ENCODE measurements at regions not wholly inside any gene's neighbourhood (a gene's known extent, or its start where the extent isn't known, plus 50 kb on each side); places are given as distances from the start of the nearest gene placed in this dataset.

DNA sequence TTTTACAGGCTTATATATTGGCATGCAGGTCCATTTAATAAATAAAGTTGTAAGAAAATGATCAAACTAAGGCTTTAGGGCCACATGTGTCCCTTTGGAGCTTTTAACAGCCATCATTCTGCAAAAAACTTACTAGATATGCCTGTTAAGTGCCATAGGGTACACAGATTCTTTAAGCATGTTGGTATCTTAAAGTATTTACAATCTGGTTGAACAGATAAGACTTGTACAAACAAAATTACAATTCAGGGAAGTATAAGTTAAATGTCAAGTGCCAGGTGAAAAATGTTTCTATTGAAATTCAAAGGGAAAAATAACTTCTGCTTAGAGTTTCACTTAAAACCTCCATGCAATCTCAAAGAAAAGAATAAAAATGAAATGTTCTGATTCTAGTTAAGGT, 558.4 kb upstream of the ST8SIA4 start:
- TF ChIP-seq SFPQ (IDR thresholded peaks at IDR 0.05; ENCODE audit: low read depth, low read length) (no peak), RFX5 (IDR thresholded peaks at IDR 0.05; ENCODE audit: low read depth, low read length) (no peak), ZNF699 (CRISPR knock-in tag; IDR thresholded peaks at IDR 0.05; ENCODE audit: insufficient replicate concordance) (no peak), NR2C2 (CRISPR knock-in tag; IDR thresholded peaks at IDR 0.05) (no peak), NR2C2 (tag; IDR thresholded peaks at IDR 0.05) (no peak), PHF21A (IDR thresholded peaks at IDR 0.05; ENCODE audit: borderline replicate concordance, low read depth) (no peak)
- TF ChIP-seq, protein P1, sequence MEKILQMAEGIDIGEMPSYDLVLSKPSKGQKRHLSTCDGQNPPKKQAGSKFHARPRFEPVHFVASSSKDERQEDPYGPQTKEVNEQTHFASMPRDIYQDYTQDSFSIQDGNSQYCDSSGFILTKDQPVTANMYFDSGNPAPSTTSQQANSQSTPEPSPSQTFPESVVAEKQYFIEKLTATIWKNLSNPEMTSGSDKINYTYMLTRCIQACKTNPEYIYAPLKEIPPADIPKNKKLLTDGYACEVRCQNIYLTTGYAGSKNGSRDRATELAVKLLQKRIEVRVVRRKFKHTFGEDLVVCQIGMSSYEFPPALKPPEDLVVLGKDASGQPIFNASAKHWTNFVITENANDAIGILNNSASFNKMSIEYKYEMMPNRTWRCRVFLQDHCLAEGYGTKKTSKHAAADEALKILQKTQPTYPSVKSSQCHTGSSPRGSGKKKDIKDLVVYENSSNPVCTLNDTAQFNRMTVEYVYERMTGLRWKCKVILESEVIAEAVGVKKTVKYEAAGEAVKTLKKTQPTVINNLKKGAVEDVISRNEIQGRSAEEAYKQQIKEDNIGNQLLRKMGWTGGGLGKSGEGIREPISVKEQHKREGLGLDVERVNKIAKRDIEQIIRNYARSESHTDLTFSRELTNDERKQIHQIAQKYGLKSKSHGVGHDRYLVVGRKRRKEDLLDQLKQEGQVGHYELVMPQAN (IDR thresholded peaks at IDR 0.05; ENCODE audit: borderline replicate concordance) = no peak

Data from K562 (cell line).